Spleen (tissue), 11 donors: ENCODE measurements at regions not wholly inside any gene's neighbourhood (a gene's known extent, or its start where the extent isn't known, plus 50 kb on each side); places are given as distances from the start of the nearest gene placed in this dataset.
A peak's percentile ranks its signal among the peaks of the same experiment; 100 is the strongest.

Experiments used
- DNase-seq: peaks from one replicate; pipeline ENCODE4 v3.0.0-alpha.2; 2020
- H3K27ac ChIP-seq, 8 donors: fragments of 200-600 bp; sonication (generic) in 7 of 8; 1 replicate in 4 of 8; 2 replicates in 4 of 8; pipeline versions ENCODE4 v1.5.0 to v1.8.0; 2016 to 2021; ENCODE audit warnings: inconsistent platforms in 4 of 8, mild to moderate bottlenecking in 4 of 8, moderate library complexity in 1 of 8
- H3K27me3 ChIP-seq, 7 donors: fragments of 200-600 bp; sonication (generic) in 6 of 7; replicated peaks in 1 of 7; 1 replicate in 4 of 7; 2 replicates in 3 of 7; pipeline versions ENCODE4 v1.5.0 to v1.8.0; 2016 to 2021; ENCODE audit warnings: inconsistent platforms in 3 of 7, mild to moderate bottlenecking in 1 of 7
- H3K36me3 ChIP-seq, 6 donors: fragments of 200-600 bp; sonication (generic) in 5 of 6; 1 replicate in 4 of 6; 2 replicates in 2 of 6; pipeline versions ENCODE4 v1.5.0 to v1.8.0; 2016 to 2021; ENCODE audit warnings: inconsistent platforms in 2 of 6
- H3K4me1 ChIP-seq, 6 donors: fragments of 200-600 bp; sonication (generic) in 5 of 6; 1 replicate in 3 of 6; 2 replicates in 3 of 6; pipeline versions ENCODE4 v1.5.0 to v1.8.0; 2016 to 2021; ENCODE audit warnings: inconsistent platforms in 3 of 6
- H3K4me3 ChIP-seq, 8 donors: fragments of 200-600 bp; sonication (generic) in 7 of 8; 1 replicate in 4 of 8; 2 replicates in 4 of 8; pipeline versions ENCODE4 v1.5.0 to v1.8.0; 2016 to 2021; ENCODE audit warnings: inconsistent platforms in 4 of 8, mild to moderate bottlenecking in 4 of 8, moderate library complexity in 2 of 8
- H3K9me3 ChIP-seq, 8 donors: fragments of 200-600 bp; sonication (generic) in 7 of 8; 1 replicate in 4 of 8; 2 replicates in 4 of 8; pipeline versions ENCODE4 v1.5.0 to v1.8.0; 2016 to 2021; ENCODE audit warnings: inconsistent platforms in 4 of 8
- POLR2A ChIP-seq, 3 donors: fragments of 450-650 bp; IDR thresholded peaks; one replicate each; pipeline ENCODE4 v1.5.1; 2017; ENCODE audit warnings: antibody characterized with exemption in 3 of 3, mild to moderate bottlenecking in 1 of 3
- POLR2AphosphoS5 ChIP-seq, 3 donors: sonication (generic); formaldehyde crosslinking; IDR thresholded peaks; one replicate each; pipeline ENCODE4 v1.5.1; 2017; ENCODE audit warnings: antibody characterized with exemption in 3 of 3
- WGBS, 5 donors: extraction: QIAGEN DNeasy Blood & Tissue Kit in 3 of 5; methylation state at CpG; one replicate each; pipeline versions ENCODE4 v1.1.5 to v1.1.7; 2013 to 2018; 5-methylcytosine and 5-hydroxymethylcytosine counted together
- intact Hi-C: fragments of 100-400 bp; cut with DNase I; formaldehyde crosslinking; loops from one replicate; pipeline ENCODE4 v1.15.0; 2023; ENCODE audit warnings: low total_unique reads
- TF ChIP-seq, protein P1 (sequence below), 11 experiments: fragments of 200-600 bp in 7 of 11; fragments of 450-650 bp in 4 of 11; sonication (generic) in 4 of 11; IDR thresholded peaks in 8 of 11; conservative IDR thresholded peaks in 3 of 11; 1 replicate in 7 of 11; 2 replicates in 4 of 11; pipeline versions ENCODE4 v1.4.0 to v1.8.0; 2016 to 2021; ENCODE audit warnings: antibody characterized with exemption in 11 of 11, inconsistent platforms in 4 of 11, mild to moderate bottlenecking in 1 of 11
- donor health status: healthy with polysubstance abuse.
- donor health status: DM: no; HTN: no; CAD: no; lungs with moderate emphysema.
- donor health status: DM: no; HTN: no; CAD: no.
- donor health status: Bipolar disorder and iron deficiency.
- donor health status: healthy.
- donor health status: DM: no; HTN: no; CAD: no.
- donor health status: DM: yes; HTN: yes; CAD: no.

DNA sequence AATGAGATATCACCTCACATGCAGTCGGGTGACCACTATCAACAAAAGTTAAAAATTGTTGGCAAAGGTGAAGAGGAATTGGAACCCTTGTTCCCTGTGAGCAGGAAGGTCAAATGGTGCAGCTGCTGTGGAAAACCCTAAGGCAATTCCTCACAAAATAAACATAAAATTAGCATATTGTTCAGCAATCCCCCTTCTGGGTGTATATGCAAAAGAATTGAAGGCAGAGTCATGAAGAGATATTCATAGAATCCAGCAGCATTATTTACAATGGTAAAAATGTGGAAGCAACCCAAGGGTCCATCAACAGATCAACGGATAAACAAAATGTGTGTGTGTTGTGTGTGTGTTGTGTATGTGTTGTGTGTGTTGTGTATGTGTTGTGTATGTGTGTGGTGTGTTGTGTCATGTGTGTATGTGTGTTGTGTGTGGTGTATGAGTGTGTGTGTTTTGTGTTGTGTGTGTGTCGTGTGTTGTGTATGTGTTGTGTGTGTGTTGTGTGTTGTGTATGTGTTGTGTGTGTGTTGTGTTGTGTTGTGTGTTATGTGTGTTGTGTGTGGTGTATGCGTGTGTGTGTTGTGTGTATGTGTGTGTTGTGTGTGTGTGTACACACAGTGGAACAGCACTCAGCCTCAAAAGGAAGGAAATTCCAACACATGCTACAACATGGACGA, 245.1 kb downstream of the ERMARD start:
- TF ChIP-seq, protein P1, sequence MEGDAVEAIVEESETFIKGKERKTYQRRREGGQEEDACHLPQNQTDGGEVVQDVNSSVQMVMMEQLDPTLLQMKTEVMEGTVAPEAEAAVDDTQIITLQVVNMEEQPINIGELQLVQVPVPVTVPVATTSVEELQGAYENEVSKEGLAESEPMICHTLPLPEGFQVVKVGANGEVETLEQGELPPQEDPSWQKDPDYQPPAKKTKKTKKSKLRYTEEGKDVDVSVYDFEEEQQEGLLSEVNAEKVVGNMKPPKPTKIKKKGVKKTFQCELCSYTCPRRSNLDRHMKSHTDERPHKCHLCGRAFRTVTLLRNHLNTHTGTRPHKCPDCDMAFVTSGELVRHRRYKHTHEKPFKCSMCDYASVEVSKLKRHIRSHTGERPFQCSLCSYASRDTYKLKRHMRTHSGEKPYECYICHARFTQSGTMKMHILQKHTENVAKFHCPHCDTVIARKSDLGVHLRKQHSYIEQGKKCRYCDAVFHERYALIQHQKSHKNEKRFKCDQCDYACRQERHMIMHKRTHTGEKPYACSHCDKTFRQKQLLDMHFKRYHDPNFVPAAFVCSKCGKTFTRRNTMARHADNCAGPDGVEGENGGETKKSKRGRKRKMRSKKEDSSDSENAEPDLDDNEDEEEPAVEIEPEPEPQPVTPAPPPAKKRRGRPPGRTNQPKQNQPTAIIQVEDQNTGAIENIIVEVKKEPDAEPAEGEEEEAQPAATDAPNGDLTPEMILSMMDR (IDR thresholded peaks at IDR 0.05 in 8 of 11, conservative IDR thresholded peaks at IDR 0.05 in 3 of 11), result no peak
- no peak for TF ChIP-seq POLR2A (IDR thresholded peaks at IDR 0.05)
- TF ChIP-seq POLR2AphosphoS5 (IDR thresholded peaks at IDR 0.05), result no peak
- Histone ChIP-seq H3K4me1 (peaks cover 6 to 23% (median 11%) of the 10 kb centered on the region in 6 donors), H3K9me3 (peaks cover 0 to 12% (median 3%) of the 10 kb centered on the region in 8 donors), H3K36me3 (no peaks in the 10 kb centered on the region), H3K4me3 (no peak overlapping the region), H3K27ac (no peak overlapping the region), H3K27me3 (peaks cover 0 to 69% (median 10%) of the 10 kb centered on the region in 7 donors)
- intact Hi-C loops, result no loop called here
- DNase-seq, result no peak
- WGBS, 5 donors, result 69 to 99% (median 87%) methylated on average over 5 of the region's 5 CpGs

DNA sequence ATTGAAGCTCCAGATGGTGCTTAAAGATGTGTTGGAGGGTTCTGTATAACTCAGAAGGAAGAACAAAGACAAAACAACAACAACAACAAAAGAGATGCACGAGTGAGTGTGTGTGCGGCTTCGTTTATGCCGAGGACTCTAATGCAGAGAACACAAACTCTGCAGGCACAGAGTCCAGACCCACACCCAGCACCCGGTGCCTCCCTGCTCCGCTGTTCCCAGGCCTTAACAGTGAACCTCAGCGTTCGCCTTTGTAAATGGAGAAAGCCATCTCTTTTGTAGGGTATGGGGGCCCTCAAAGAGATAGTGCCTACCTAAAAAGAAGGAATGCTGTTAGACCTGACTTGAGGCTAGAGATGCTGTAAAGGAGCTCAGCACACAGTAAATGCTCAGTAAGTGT, 243.3 kb downstream of the ERMARD start:
- Histone ChIP-seq H3K36me3 (no peaks in the 10 kb centered on the region), H3K27ac (no peak overlapping the region), H3K4me1 (peaks cover 8 to 35% (median 24%) of the 10 kb centered on the region in 6 donors), H3K27me3 (peaks cover 0 to 71% (median 18%) of the 10 kb centered on the region in 7 donors), H3K9me3 (no peaks in the 10 kb centered on the region), H3K4me3 (no peak overlapping the region)
- no peak for DNase-seq
- WGBS, 5 donors, result 77 to 98% (median 91%) methylated on average over 7 to 8 of the region's 8 CpGs
- no peak for TF ChIP-seq POLR2A (IDR thresholded peaks at IDR 0.05)
- TF ChIP-seq, protein P1 (IDR thresholded peaks at IDR 0.05 in 8 of 11, conservative IDR thresholded peaks at IDR 0.05 in 3 of 11), result no peak
- intact Hi-C loops, result no loop called here

DNA sequence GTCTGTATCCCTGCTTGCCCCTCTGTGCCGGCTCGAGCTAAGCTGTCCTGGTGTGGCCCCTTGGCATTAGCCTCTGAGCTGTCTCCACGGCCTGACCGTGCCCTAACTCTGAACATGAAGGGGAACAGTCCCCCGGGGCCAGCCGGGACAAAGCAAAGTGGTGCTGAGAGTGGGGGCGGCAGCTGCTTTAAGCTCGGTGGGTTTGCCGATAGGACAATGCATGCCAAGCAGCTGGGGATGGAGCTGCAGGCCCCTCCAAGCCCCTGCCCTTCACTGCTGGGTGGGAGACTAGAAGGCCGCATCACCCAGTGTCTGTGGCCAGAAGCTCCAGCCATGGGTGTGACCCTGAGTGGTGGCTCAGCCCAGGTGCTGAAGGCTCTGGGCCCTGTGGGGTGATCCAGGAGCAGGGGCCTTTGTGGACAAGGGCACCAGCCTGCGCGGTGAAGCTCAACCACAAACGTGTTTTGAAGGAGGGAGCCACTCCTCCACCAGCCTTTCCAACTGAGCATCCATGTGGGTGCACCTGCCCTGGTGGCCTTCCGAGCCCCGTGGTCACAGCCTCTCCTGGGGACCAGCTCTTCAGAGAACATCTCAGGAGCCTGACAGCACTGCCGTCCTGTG, 242.5 kb downstream of the ERMARD start:
- peak; percentile 63 for DNase-seq
- intact Hi-C loops, result no loop called here
- Histone ChIP-seq H3K27ac (no peak overlapping the region), H3K36me3 (no peaks in the 10 kb centered on the region), H3K4me3 (no peak overlapping the region), H3K27me3 (peaks cover 0 to 72% (median 21%) of the 10 kb centered on the region in 7 donors), H3K9me3 (no peaks in the 10 kb centered on the region), H3K4me1 (peaks cover 14 to 40% (median 31%) of the 10 kb centered on the region in 6 donors)
- WGBS, 5 donors, result 90 to 94% (median 92%) methylated on average over 6 to 16 of the region's 16 CpGs
- no peak for TF ChIP-seq POLR2A (IDR thresholded peaks at IDR 0.05)
- TF ChIP-seq POLR2AphosphoS5 (IDR thresholded peaks at IDR 0.05), result no peak
- TF ChIP-seq, protein P1 (IDR thresholded peaks at IDR 0.05 in 8 of 11, conservative IDR thresholded peaks at IDR 0.05 in 3 of 11), result no peak

DNA sequence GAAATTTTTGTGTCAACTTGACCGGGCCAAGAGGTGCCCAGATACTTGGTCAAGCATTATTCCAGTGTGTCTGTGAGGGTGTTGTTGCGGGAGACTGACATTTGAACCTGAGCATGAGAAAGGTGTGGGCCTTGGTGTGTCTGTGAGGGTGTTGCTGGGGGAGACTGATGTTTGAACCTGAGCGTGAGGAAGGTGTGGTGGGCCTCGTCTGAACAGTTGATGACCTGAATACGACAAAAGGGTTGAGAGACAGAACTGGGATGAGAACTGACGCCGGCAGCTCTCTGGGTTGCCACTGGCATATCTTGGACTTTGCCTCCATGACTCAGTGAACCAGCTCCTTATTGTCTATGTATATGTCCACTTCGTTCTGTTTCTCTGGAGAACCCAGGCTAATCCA, 240.5 kb downstream of the ERMARD start:
- TF ChIP-seq POLR2A (IDR thresholded peaks at IDR 0.05) (no peak), POLR2AphosphoS5 (IDR thresholded peaks at IDR 0.05) (no peak)
- TF ChIP-seq, protein P1 (IDR thresholded peaks at IDR 0.05 in 8 of 11, conservative IDR thresholded peaks at IDR 0.05 in 3 of 11), result no peak
- H3K27me3 ChIP-seq, result peaks cover 0 to 71% (median 29%) of the 10 kb centered on the region in 7 donors
- no peaks in the 10 kb centered on the region for H3K36me3 ChIP-seq
- H3K4me1 ChIP-seq, result peaks cover 14 to 42% (median 31%) of the 10 kb centered on the region in 6 donors
- no peak overlapping the region for H3K4me3 ChIP-seq
- no peak for DNase-seq
- no peaks in the 10 kb centered on the region for H3K9me3 ChIP-seq
- intact Hi-C loops, result no loop called here
- 91 to 98% (median 95%) methylated on average over 8 of the region's 8 CpGs for WGBS, 5 donors
- no peak overlapping the region for H3K27ac ChIP-seq
